HG02840 (cell line): ENCODE measurements at regions not wholly inside any gene's neighbourhood (a gene's known extent, or its start where the extent isn't known, plus 50 kb on each side); places are given as distances from the start of the nearest gene placed in this dataset.

Experiments
- ATAC-seq: cut with Tn5 transposase; IDR thresholded peaks from one replicate; pipeline ENCODE4 v1.9.1; 2021; ENCODE audit warnings: mild to moderate bottlenecking, moderate library complexity, moderate number of reproducible peaks; ENCODE audit not compliant: unreplicated experiment, low FRiP score

GRCh38 chr20:40333591-40333990 lies 355.4 kb downstream of the MAFB start:
- no peak for ATAC-seq

- ATAC-seq, result no peak
These were observed 357.1 kb downstream of the MAFB start for GRCh38 chr20:40331807-40332560.

GRCh38 chr20:40331249-40331648 lies 357.8 kb downstream of the MAFB start:
- no peak for ATAC-seq

GRCh38 chr20:40329321-40329720 lies 359.7 kb downstream of the MAFB start:
- ATAC-seq, result no peak

GRCh38 chr20:40326784-40327183 lies 362.3 kb downstream of the MAFB start:
- no peak for ATAC-seq

GRCh38 chr20:40325006-40325568 lies 363.9 kb downstream of the MAFB start:
- no peak for ATAC-seq

GRCh38 chr20:40323361-40323794 lies 365.7 kb downstream of the MAFB start:
- ATAC-seq, result no peak

GRCh38 chr20:40322941-40323340 lies 366.1 kb downstream of the MAFB start:
- no peak for ATAC-seq

GRCh38 chr20:40320517-40321011 lies 368.5 kb downstream of the MAFB start:
- no peak for ATAC-seq

GRCh38 chr20:40319741-40320516 lies 369.1 kb downstream of the MAFB start:
- no peak for ATAC-seq

GRCh38 chr20:40319056-40319455 lies 370.0 kb downstream of the MAFB start:
- no peak for ATAC-seq

- ATAC-seq, result no peak
These were observed 371.8 kb downstream of the MAFB start for GRCh38 chr20:40317156-40317790.

- no peak for ATAC-seq
These were observed 374.8 kb downstream of the MAFB start for GRCh38 chr20:40314278-40314677.

- ATAC-seq, result no peak
These were observed 375.3 kb downstream of the MAFB start for GRCh38 chr20:40313730-40314129.

- no peak for ATAC-seq
These were observed 379.3 kb downstream of the MAFB start for GRCh38 chr20:40309731-40310130.

- no peak for ATAC-seq
These were observed 381.0 kb downstream of the MAFB start for GRCh38 chr20:40307997-40308396.

GRCh38 chr20:40307268-40307667 lies 381.8 kb downstream of the MAFB start:
- no peak for ATAC-seq

GRCh38 chr20:40305303-40305702 lies 383.7 kb downstream of the MAFB start:
- ATAC-seq, result no peak

- no peak for ATAC-seq
These were observed 384.9 kb downstream of the MAFB start for GRCh38 chr20:40304119-40304613.

- ATAC-seq, result no peak
These were observed 394.3 kb downstream of the MAFB start for GRCh38 chr20:40294747-40295146.

GRCh38 chr20:40294175-40294574 lies 394.9 kb downstream of the MAFB start:
- ATAC-seq, result no peak
